ENCODE measurements at regions not wholly inside any gene's neighbourhood (a gene's known extent, or its start where the extent isn't known, plus 50 kb on each side); places are given as distances from the start of the nearest gene placed in this dataset.
A peak's percentile ranks its signal among the peaks of the same experiment; 100 is the strongest.

- peaks cover 0 to 15% (median 2%) of the 10 kb centered on the region in 4 donors for H3K9me3 ChIP-seq
- no peaks in the 10 kb centered on the region for H3K36me3 ChIP-seq
- intact Hi-C loops (cut with DNase I) = no loop called here
- H3K27ac ChIP-seq (replicated peaks in 1 of 4) = no peak overlapping the region
- H3K4me1 ChIP-seq = no peaks in the 10 kb centered on the region
- no peak for TF ChIP-seq CTCF (IDR thresholded peaks at IDR 0.05)
- TF ChIP-seq POLR2AphosphoS5 (IDR thresholded peaks at IDR 0.05) = no peak
- no peak for TF ChIP-seq POLR2A (IDR thresholded peaks at IDR 0.05; ENCODE audit: low read depth)
- TF ChIP-seq EP300 (IDR thresholded peaks at IDR 0.05) = no peak
- 90% methylated on average over 3 of the region's 3 CpGs for WGBS
- no peaks in the 10 kb centered on the region for H3K27me3 ChIP-seq
- peak; percentile 53 for DNase-seq (ENCODE audit: extremely low spot score)
- no peak overlapping the region for H3K4me3 ChIP-seq
Measured at GRCh38 chr15:100809587-100809986, 70.0 kb upstream of the ALDH1A3 start.

GRCh38 chr15:100810229-100810628 is 69.4 kb upstream of the ALDH1A3 start:
- Histone ChIP-seq H3K27ac (replicated peaks in 1 of 4) (no peak overlapping the region), H3K9me3 (peaks cover 0 to 21% (median 4%) of the 10 kb centered on the region in 4 donors), H3K36me3 (no peaks in the 10 kb centered on the region), H3K4me1 (no peaks in the 10 kb centered on the region), H3K4me3 (no peak overlapping the region), H3K27me3 (no peaks in the 10 kb centered on the region)
- 95% methylated on average over 2 of the region's 2 CpGs for WGBS
- no peak for DNase-seq (ENCODE audit: extremely low spot score)
- TF ChIP-seq EP300 (IDR thresholded peaks at IDR 0.05) = no peak
- no peak for TF ChIP-seq CTCF (IDR thresholded peaks at IDR 0.05)
- no peak for TF ChIP-seq POLR2A (IDR thresholded peaks at IDR 0.05; ENCODE audit: low read depth)
- TF ChIP-seq POLR2AphosphoS5 (IDR thresholded peaks at IDR 0.05) = no peak
- intact Hi-C loops (cut with DNase I) = no loop called here

GRCh38 chr15:100810831-100811230 is 68.8 kb upstream of the ALDH1A3 start:
- no peak overlapping the region for H3K27ac ChIP-seq (replicated peaks in 1 of 4)
- H3K27me3 ChIP-seq = no peaks in the 10 kb centered on the region
- no peaks in the 10 kb centered on the region for H3K36me3 ChIP-seq
- no peak overlapping the region for H3K4me3 ChIP-seq
- 100% methylated on average over 2 of the region's 2 CpGs for WGBS
- H3K9me3 ChIP-seq = peaks cover 0 to 25% (median 9%) of the 10 kb centered on the region in 4 donors
- peak; percentile 55 for DNase-seq (ENCODE audit: extremely low spot score)
- H3K4me1 ChIP-seq = no peaks in the 10 kb centered on the region
- TF ChIP-seq POLR2A (IDR thresholded peaks at IDR 0.05; ENCODE audit: low read depth) (no peak), EP300 (IDR thresholded peaks at IDR 0.05) (no peak), CTCF (IDR thresholded peaks at IDR 0.05) (no peak), POLR2AphosphoS5 (IDR thresholded peaks at IDR 0.05) (no peak)
- intact Hi-C loops (cut with DNase I) = no loop called here

GRCh38 chr15:100812802-100813201 is 66.8 kb upstream of the ALDH1A3 start:
- WGBS = 91% methylated on average over 2 of the region's 2 CpGs
- TF ChIP-seq EP300 (IDR thresholded peaks at IDR 0.05) = no peak
- Histone ChIP-seq H3K4me3 (no peak overlapping the region), H3K36me3 (no peaks in the 10 kb centered on the region), H3K27me3 (no peaks in the 10 kb centered on the region), H3K4me1 (no peaks in the 10 kb centered on the region), H3K27ac (replicated peaks in 1 of 4) (no peak overlapping the region), H3K9me3 (peaks cover 0 to 31% (median 14%) of the 10 kb centered on the region in 4 donors)
- DNase-seq (ENCODE audit: extremely low spot score) = no peak
- intact Hi-C loops (cut with DNase I) = no loop called here

GRCh38 chr15:100818927-100819326 is 60.7 kb upstream of the ALDH1A3 start:
- Histone ChIP-seq H3K4me3 (no peak overlapping the region), H3K27ac (replicated peaks in 1 of 4) (no peak overlapping the region), H3K4me1 (no peaks in the 10 kb centered on the region), H3K27me3 (no peaks in the 10 kb centered on the region), H3K36me3 (no peaks in the 10 kb centered on the region), H3K9me3 (peaks cover 0 to 41% (median 20%) of the 10 kb centered on the region in 4 donors)
- intact Hi-C loops (cut with DNase I) = no loop called here
- 30% methylated on average over 3 of the region's 3 CpGs for WGBS
- DNase-seq (ENCODE audit: extremely low spot score) = no peak
- no peak for TF ChIP-seq POLR2A (IDR thresholded peaks at IDR 0.05; ENCODE audit: low read depth)
- TF ChIP-seq POLR2AphosphoS5 (IDR thresholded peaks at IDR 0.05) = no peak
- no peak for TF ChIP-seq EP300 (IDR thresholded peaks at IDR 0.05)
- no peak for TF ChIP-seq CTCF (IDR thresholded peaks at IDR 0.05)
